ENCODE measurements at regions not wholly inside any gene's neighbourhood (a gene's known extent, or its start where the extent isn't known, plus 50 kb on each side); places are given as distances from the start of the nearest gene placed in this dataset.

DNA sequence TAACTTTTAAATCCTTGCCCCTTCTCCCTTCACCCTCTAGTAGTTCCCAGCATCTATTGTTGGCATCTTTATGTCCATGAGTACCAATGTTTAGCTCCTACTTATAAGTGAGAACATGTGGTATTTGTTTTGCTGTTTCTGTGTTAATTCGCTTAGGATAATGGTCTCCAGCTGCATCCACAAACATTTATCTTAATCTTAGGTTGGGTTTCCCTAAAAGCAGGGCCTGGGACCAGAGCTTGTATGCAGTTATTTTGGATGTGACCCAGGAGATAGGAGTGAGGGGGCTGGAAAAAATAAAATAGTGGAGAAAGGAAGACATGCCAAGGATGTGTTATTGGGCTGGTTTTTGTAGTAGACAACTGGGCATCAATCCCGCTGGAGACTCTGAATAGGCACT, 571.8 kb downstream of the CCSER2 start:
- Histone ChIP-seq H3K23ac (ENCODE audit: low read depth, low read length) (no peak overlapping the region), H2BK20ac (ENCODE audit: low read depth, low read length) (no peak overlapping the region), H2BK120ac (ENCODE audit: low read depth, low read length) (no peak overlapping the region), H2BK5ac (ENCODE audit: low read depth, low read length, poor library complexity, severe bottlenecking) (no peak overlapping the region), H3K4me2 (ENCODE audit: low read depth, low read length) (no peak overlapping the region), H4K5ac (ENCODE audit: low read depth, low read length) (no peak overlapping the region), H3K36me3 (ENCODE audit: control insufficient read depth, insufficient read depth, low read length) (no peaks in the 10 kb centered on the region), H3K27ac (ENCODE audit: insufficient read depth, low read length) (no peak overlapping the region), H3K4ac (ENCODE audit: low read depth, low read length) (no peak overlapping the region), H2BK15ac (ENCODE audit: low read depth, low read length) (no peak overlapping the region), H4K8ac (ENCODE audit: low read depth in 2 of 2, low read length in 2 of 2) (no peak overlapping the region), H3K9me1 (ENCODE audit: insufficient read depth, low read length) (no peaks in the 10 kb centered on the region), H3K56ac (ENCODE audit: extremely low read depth, insufficient read depth, low read length) (no peak overlapping the region), H2AK9ac (replicated peaks; ENCODE audit: low read depth, low read length, poor library complexity) (no peak overlapping the region), H3K18ac (ENCODE audit: low read depth, low read length) (no peak overlapping the region), H3K79me1 (ENCODE audit: low read depth in 1 of 2, low read length in 2 of 2) (no peaks in the 10 kb centered on the region), H2AFZ (replicated peaks; ENCODE audit: low read length, poor library complexity) (no peak overlapping the region), H3K14ac (replicated peaks; ENCODE audit: low read depth, low read length) (no peak overlapping the region), H4K20me1 (ENCODE audit: insufficient read depth, low read length) (no peaks in the 10 kb centered on the region), H3K9ac (ENCODE audit: low read depth, low read length) (no peak overlapping the region), H3K27me3 (ENCODE audit: control insufficient read depth, insufficient read depth, low read length) (no peaks in the 10 kb centered on the region), H3K4me1 (ENCODE audit: control insufficient read depth, insufficient read depth, low read length) (no peaks in the 10 kb centered on the region), H2AK5ac (ENCODE audit: low read depth, low read length) (no peak overlapping the region), H4K91ac (ENCODE audit: insufficient read depth, low read depth, low read length) (no peak overlapping the region), H3K4me3 (ENCODE audit: insufficient read depth, low read depth, low read length) (no peak overlapping the region), H3K9me3 (ENCODE audit: control insufficient read depth, insufficient read depth, low read length) (peaks cover 7% of the 10 kb centered on the region)
- dilution Hi-C loops (cut with HindIII; ENCODE audit: low sequenced_read_pairs, unreplicated experiment) (no loop called here), intact Hi-C loops (cut with micrococcal nuclease) (no loop called here), in situ Hi-C loops (cut with MboI; ENCODE audit: low sequenced_read_pairs) (no loop called here)
- no peak for TF ChIP-seq MXI1 (IDR thresholded peaks at IDR 0.05; ENCODE audit: borderline replicate concordance, low read depth, low read length)
- no peak for TF ChIP-seq RFX5 (IDR thresholded peaks at IDR 0.05; ENCODE audit: low read depth, low read length)
- TF ChIP-seq, protein P1, sequence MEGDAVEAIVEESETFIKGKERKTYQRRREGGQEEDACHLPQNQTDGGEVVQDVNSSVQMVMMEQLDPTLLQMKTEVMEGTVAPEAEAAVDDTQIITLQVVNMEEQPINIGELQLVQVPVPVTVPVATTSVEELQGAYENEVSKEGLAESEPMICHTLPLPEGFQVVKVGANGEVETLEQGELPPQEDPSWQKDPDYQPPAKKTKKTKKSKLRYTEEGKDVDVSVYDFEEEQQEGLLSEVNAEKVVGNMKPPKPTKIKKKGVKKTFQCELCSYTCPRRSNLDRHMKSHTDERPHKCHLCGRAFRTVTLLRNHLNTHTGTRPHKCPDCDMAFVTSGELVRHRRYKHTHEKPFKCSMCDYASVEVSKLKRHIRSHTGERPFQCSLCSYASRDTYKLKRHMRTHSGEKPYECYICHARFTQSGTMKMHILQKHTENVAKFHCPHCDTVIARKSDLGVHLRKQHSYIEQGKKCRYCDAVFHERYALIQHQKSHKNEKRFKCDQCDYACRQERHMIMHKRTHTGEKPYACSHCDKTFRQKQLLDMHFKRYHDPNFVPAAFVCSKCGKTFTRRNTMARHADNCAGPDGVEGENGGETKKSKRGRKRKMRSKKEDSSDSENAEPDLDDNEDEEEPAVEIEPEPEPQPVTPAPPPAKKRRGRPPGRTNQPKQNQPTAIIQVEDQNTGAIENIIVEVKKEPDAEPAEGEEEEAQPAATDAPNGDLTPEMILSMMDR (conservative IDR thresholded peaks at IDR 0.05; ENCODE audit: low read depth, low read length) = no peak
- no peak for TF ChIP-seq POLR2A (IDR thresholded peaks at IDR 0.05; ENCODE audit: low read depth, low read length)
- TF ChIP-seq RAD21 (IDR thresholded peaks at IDR 0.05; ENCODE audit: low read length) = no peak
- no peak for TF ChIP-seq RCOR1 (IDR thresholded peaks at IDR 0.05; ENCODE audit: insufficient replicate concordance, low read length)
- no peak for TF ChIP-seq NFE2L2 (IDR thresholded peaks at IDR 0.05; ENCODE audit: low read depth, low read length)
- TF ChIP-seq ELK1 (IDR thresholded peaks at IDR 0.05; ENCODE audit: borderline replicate concordance, low read depth, low read length) = no peak
- no peak for TF ChIP-seq CEBPB (IDR thresholded peaks at IDR 0.05; ENCODE audit: low read depth, low read length)
- no peak for TF ChIP-seq MAFK (IDR thresholded peaks at IDR 0.05; ENCODE audit: low read depth, low read length)
- TF ChIP-seq CHD1 (IDR thresholded peaks at IDR 0.05; ENCODE audit: low read depth, low read length) = no peak
- no peak for TF ChIP-seq SMC3 (IDR thresholded peaks at IDR 0.05; ENCODE audit: low read depth, low read length)
- no peak for TF ChIP-seq FOS (IDR thresholded peaks at IDR 0.05; ENCODE audit: low read depth, low read length)
- TF ChIP-seq, protein P2, sequence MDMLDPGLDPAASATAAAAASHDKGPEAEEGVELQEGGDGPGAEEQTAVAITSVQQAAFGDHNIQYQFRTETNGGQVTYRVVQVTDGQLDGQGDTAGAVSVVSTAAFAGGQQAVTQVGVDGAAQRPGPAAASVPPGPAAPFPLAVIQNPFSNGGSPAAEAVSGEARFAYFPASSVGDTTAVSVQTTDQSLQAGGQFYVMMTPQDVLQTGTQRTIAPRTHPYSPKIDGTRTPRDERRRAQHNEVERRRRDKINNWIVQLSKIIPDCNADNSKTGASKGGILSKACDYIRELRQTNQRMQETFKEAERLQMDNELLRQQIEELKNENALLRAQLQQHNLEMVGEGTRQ (IDR thresholded peaks at IDR 0.05; ENCODE audit: low read depth, low read length) = no peak
- TF ChIP-seq MAZ (IDR thresholded peaks at IDR 0.05; ENCODE audit: borderline replicate concordance, low read depth, low read length) = no peak
- BruUV-seq (replicated peaks) = no TSS peak
- POLR2A ChIA-PET (ENCODE audit: unreplicated experiment) = no interaction called here
- DNase-seq = no peak
- CTCF ChIA-PET = no interaction called here
- WGBS, 2 experiments (ENCODE audit: extremely low coverage in 2 of 2, insufficient read length in 1 of 2) = no CpG with 5 or more reads among the region's 2 CpGs
- ATAC-seq (ENCODE audit: low read depth) = no peak
